Urothelium cell line (cell line): ENCODE measurements at regions not wholly inside any gene's neighbourhood (a gene's known extent, or its start where the extent isn't known, plus 50 kb on each side); places are given as distances from the start of the nearest gene placed in this dataset.

Experiments used
- DNase-seq: peaks from one replicate; pipeline ENCODE4 v3.0.0; 2011; ENCODE audit warnings: low spot score, mixed read lengths
- FAIRE-seq: peaks from 2 replicates; lab custom pipeline; 2011; peaks lifted over from hg19 to GRCh38; lab: Jason Lieb, UNC

DNA sequence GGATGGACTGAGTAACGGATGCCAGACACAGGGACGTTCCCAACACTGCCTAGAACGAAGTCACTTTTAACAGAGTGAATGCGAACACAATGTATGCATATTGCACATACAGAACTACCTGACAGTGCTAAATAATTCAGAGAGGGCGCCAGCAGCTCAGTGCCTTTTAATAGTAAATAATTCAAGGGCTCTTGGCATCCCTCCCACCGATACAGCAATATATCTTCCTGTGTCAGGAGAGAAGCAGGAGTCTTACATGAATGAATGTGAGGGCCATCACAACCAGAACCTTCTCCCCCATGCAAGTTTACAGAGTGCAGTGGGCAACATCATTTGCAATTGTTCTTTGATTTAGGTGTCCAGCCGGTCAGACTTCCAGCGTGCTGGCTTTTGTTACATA lies 88.4 kb upstream of the KCNG1 start:
- DNase-seq (no peak), FAIRE-seq (no peak)

- FAIRE-seq (no peak), DNase-seq (no peak)
Measured at GRCh38 chr20:51108638-51109363, 85.9 kb upstream of the KCNG1 start.

DNA sequence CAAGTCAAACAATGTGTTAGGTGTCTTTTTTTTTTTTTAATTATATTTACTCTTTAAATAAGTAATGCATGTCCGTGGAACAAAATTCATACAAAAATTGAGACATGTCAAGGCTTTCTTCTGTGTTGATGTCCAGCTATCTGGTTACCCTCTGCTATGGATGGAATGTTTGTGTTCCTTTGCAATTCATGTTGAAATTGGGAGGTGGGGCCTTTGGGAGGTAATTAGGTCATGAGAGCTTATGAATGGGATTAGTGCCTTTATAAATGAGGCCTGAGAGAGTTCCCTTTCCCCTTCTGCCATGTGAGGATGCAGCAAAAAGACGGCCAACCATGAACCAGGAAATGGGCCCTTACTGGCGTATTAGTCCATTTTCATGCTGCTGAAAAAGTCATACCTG lies 83.1 kb upstream of the KCNG1 start:
- DNase-seq: no peak
- FAIRE-seq: no peak

DNA sequence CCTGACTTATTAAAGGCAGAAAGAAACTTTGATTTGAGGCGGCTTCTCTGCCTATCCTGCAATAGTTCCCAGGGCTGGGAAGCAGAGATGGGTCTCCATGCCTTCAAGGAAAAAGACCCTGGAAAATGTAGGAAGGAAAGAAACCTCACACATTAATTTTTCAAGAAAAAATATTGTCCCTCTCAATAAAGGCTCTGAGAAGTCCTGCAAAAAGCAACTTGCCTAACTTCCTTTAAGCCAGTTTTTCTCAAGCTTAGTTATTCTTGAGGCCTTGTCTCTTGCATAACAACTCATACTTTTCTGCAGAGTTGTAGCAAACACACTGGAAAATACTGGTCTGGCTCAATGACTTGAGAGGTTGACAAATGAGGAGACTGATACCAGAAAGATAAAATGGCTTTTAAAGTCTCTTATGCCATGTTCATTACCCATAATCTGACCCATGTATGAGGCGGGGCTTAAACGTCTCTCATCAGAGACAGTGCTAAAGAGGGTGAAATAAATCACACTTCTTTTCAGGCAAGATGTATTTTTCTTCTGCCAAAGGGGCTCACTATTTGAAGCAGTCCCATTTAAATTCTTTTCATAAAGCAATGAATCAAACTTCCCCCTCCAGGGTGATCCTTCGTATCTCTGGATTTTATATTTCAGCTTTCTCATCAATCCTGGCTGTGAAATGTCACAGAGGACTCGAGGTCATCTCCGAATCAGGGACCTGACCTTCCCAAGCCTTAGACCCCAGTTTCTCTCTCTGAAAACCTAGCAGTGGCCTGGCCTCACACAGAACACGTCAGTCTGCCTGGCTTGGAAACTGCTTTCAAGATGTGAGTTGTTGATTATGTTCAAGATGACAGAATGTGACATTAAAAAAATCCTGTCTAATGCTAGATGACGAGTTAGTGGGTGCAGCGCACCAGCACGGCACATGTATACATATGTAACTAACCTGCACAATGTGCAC lies 82.3 kb upstream of the KCNG1 start:
- FAIRE-seq (no peak), DNase-seq (no peak)

GRCh38 chr20:51100617-51101016 lies 77.7 kb upstream of the KCNG1 start:
- DNase-seq (no peak), FAIRE-seq (no peak)

GRCh38 chr20:51098284-51098810 lies 75.4 kb upstream of the KCNG1 start:
- FAIRE-seq: no peak
- DNase-seq: no peak

GRCh38 chr20:51097351-51098120 lies 74.6 kb upstream of the KCNG1 start:
- peak; percentile 76 for FAIRE-seq
- no peak for DNase-seq

DNA sequence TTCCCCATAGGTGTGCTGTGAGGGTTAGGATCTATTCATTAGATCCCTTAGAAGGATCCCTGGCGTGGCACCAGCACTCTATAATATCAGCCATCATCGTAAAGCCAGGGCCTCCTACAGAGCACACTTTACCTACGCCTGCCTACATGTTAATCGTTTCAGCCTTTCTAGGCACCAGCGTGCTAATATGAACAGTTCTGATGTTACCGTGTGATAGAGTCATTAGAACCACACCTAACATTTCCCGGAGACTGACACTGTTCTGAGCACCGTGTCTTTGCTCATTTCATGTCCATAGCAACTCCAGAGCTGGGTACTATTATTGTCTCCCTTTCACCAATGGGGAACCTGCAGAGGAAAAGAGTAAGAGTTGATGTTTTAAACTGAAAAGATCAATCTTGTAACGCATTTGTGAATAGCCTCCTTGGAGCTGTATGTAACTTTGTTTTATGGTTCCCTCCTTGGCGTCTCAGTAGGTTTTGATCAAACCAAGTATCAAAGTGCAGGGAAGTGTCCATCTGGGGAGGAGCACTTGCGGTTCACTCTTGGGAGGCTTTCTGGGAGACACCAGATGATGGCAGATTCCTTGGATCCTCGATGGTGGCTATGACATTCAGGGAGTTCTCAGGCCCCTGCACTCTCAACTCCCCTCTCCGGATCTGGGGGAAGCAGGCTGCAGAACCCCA lies 73.8 kb upstream of the KCNG1 start:
- FAIRE-seq: no peak
- no peak for DNase-seq

GRCh38 chr20:51095633-51096521 lies 73.0 kb upstream of the KCNG1 start:
- no peak for DNase-seq
- peak; percentile 61 for FAIRE-seq

- DNase-seq (no peak), FAIRE-seq (no peak)
Measured at GRCh38 chr20:51094221-51094620, 71.3 kb upstream of the KCNG1 start.

- DNase-seq: no peak
- no peak for FAIRE-seq
Measured at GRCh38 chr20:51093240-51093763, 70.4 kb upstream of the KCNG1 start.

GRCh38 chr20:51092338-51092737 lies 69.4 kb upstream of the KCNG1 start:
- FAIRE-seq (peak; percentile 37), DNase-seq (no peak)

DNA sequence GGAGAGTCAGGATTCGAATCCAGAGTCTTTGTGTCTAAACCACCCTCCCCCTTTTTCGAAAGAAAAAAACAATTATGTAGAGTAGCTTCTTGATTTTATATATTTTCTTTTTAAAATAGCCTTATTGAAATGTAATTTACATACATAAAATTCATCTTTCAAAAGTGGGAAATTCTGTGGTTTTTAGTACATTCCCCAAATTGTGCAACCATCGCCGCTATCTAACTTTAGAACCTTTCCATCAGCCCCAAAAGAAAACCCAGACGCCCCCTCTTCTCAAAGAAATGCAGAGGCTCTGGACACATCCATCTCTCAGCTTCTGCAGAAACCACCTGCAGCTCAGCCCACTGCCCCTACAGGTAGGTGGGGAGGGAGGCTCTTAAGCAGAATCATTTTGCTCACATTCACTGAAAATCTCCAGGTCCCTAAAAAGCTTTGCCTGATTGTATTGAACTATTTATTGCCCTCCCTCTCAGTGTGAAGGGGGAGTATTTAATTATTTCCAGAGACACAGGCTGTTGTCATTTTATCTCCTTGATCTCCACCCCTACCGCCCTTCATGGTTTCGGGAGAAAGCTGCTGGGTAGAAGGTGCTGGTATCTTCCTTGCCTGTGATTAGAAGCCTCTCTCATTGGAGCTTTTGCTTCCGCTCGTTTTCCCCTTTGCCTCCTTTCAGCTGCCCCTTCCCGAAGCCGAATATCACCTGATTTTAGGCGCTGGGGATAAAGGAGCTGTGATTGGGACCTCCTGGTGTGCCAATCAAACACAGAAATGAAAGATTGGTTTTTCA lies 68.7 kb upstream of the KCNG1 start:
- DNase-seq: no peak
- FAIRE-seq: no peak

GRCh38 chr20:51089840-51090239 lies 66.9 kb upstream of the KCNG1 start:
- DNase-seq (no peak), FAIRE-seq (no peak)

DNA sequence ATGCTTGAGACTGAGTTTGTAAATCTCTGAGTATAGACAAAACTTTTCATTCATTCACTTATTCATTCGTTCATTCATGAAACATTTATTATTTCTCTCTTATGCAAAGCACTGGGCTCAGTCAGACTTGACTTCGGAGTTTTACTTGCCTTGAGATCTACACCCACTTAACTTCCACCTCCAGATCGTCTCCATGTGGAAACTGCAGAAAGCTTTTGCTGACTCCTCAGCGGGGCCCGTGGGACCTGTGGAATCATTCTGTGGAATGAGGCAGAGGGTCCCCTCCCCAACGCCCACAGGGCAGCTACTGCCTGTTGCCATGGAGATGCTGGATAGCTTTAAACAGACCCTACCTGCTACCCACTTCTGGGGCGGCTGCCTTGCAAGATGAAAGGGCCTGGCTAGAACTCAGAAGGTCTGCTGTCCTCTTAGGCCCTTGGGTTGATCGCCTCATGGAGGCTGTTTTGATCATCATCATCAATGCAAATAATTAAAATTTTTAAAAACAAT lies 66.4 kb upstream of the KCNG1 start:
- FAIRE-seq: no peak
- DNase-seq: no peak

- FAIRE-seq (no peak), DNase-seq (no peak)
Measured at GRCh38 chr20:51087266-51087665, 64.4 kb upstream of the KCNG1 start.

DNA sequence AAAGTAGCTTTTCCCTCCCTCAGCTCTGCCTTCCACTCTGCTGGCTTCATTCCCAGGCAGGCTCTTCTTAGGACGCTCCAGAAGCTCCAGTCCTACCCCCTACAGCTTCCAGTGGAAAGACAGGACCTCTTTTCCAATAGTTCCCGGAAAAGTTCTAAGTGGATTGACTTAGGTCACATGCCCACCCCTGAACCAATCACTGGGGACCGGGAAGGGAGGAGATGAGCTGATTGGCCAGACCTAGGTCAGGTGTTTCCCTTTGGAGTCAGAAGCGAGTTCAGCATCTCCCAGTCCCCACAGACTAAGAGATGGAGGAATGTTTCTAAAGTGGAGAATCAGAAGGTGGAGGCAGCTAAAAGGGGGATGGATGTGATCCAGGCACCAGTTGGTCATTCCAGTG lies 62.9 kb upstream of the KCNG1 start:
- no peak for DNase-seq
- FAIRE-seq: no peak
